DOHH2 (cell line): ENCODE measurements at regions not wholly inside any gene's neighbourhood (a gene's known extent, or its start where the extent isn't known, plus 50 kb on each side); places are given as distances from the start of the nearest gene placed in this dataset.

Experiments
- H3F3A ChIP-seq: fragments of 200-600 bp; sonication (generic), shearing (Covaris generic); 2 replicates; pipeline ENCODE4 v1.6.0; 2016; ENCODE audit warnings: antibody characterized with exemption, mild to moderate bottlenecking; ENCODE audit not compliant: control insufficient read depth, insufficient read depth
- H3K27ac ChIP-seq: fragments of 200-600 bp; sonication (generic); 2 replicates; pipeline ENCODE4 v1.5.1; 2014; ENCODE audit warnings: low read depth, mild to moderate bottlenecking, low read length, moderate library complexity
- H3K27me3 ChIP-seq: fragments of 200-600 bp; sonication (generic); 2 replicates; pipeline ENCODE4 v1.6.1; 2014; ENCODE audit warnings: mild to moderate bottlenecking, low read length, mixed read lengths; ENCODE audit not compliant: control insufficient read depth
- H3K36me3 ChIP-seq: fragments of 200-600 bp; sonication (generic); 2 replicates; pipeline ENCODE4 v1.6.1; 2014; ENCODE audit warnings: mild to moderate bottlenecking, low read length, moderate library complexity, mixed read lengths; ENCODE audit not compliant: control insufficient read depth
- H3K4me1 ChIP-seq: fragments of 200-600 bp; sonication (generic); 2 replicates; pipeline ENCODE4 v1.6.1; 2014; ENCODE audit warnings: mild to moderate bottlenecking, low read length, mixed read lengths; ENCODE audit not compliant: control insufficient read depth
- H3K4me2 ChIP-seq: fragments of 200-600 bp; sonication (generic); 2 replicates; pipeline ENCODE4 v1.6.0; 2014; ENCODE audit warnings: mild to moderate bottlenecking, low read length, moderate library complexity
- H3K4me3 ChIP-seq: fragments of 200-600 bp; sonication (generic); 2 replicates; pipeline ENCODE4 v1.5.1; 2014; ENCODE audit warnings: mild to moderate bottlenecking, low read length, mixed read lengths
- H3K79me2 ChIP-seq: fragments of 200-600 bp; sonication (generic); 2 replicates; pipeline ENCODE4 v1.6.1; 2014; ENCODE audit warnings: mild to moderate bottlenecking, low read length, mixed read lengths; ENCODE audit not compliant: control insufficient read depth
- H3K9me2 ChIP-seq: fragments of 200-600 bp; sonication (generic); replicated peaks from 2 replicates; pipeline ENCODE4 v1.6.1; 2014; ENCODE audit warnings: mild to moderate bottlenecking, low read length, mixed read lengths; ENCODE audit not compliant: control insufficient read depth
- H3K9me3 ChIP-seq: fragments of 200-600 bp; sonication (generic); 2 replicates; pipeline ENCODE4 v1.6.1; 2014; ENCODE audit warnings: antibody characterized with exemption, low read length, mixed read lengths; ENCODE audit not compliant: control insufficient read depth, insufficient read depth
- H4K20me1 ChIP-seq: fragments of 200-600 bp; sonication (generic); 2 replicates; pipeline ENCODE4 v1.6.0; 2014; ENCODE audit warnings: low read depth, mild to moderate bottlenecking, antibody characterized with exemption, low read length, moderate library complexity; ENCODE audit not compliant: control insufficient read depth, insufficient read depth
- EZH2phosphoT487 ChIP-seq: fragments of 200-600 bp; sonication (generic); IDR thresholded peaks from 2 replicates; pipeline ENCODE4 v1.6.1; 2017; ENCODE audit warnings: borderline replicate concordance, mild to moderate bottlenecking, antibody characterized with exemption, low read length, moderate library complexity, mixed read lengths
- TF ChIP-seq, protein P1 (sequence below): fragments of 200-600 bp; sonication (generic); IDR thresholded peaks from one replicate; pipeline ENCODE4 v1.5.1; 2014; ENCODE audit warnings: antibody characterized with exemption, mild to moderate bottlenecking, low read depth, low read length; ENCODE audit not compliant: poor library complexity, severe bottlenecking

DNA sequence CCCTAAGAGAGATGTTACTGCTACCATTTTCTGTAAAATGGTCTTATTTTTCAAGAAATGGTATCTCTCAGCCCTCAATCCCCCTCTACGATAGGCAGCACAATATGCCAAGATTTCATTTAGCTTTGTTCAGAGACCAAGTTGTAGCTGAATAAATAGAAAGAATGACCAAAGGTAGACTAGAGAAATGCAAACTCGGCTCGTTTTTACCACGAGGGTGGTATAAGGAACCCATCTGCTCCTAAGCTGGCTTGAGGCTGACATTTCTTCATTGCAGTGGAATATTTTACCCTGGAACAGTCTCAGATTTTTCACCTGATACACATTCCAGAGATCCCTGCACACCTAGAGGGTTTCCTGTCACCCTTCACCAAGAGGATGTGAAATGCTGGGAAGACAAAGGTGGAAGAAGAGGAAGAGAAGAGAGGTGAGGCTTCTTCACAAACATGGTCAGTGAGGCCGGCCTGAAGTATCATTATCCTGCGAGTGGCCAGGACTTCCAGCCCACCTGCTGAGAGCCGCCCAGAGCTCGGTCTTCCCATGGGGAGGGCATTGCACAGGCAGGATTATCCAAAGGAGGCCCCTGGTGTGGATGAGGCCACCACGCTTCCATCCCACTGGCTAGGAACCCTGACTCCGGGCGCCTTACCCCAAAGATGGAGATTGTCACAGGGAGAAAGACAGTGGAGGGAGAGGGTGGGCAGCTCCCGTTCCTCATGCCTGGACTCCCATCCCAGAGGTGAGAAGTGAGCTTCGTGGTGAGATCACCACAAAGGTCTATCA is 57.1 kb upstream of the AFDN start:
- Histone ChIP-seq H3K36me3 (no peaks in the 10 kb centered on the region), H3K4me1 (no peaks in the 10 kb centered on the region), H3K79me2 (no peaks in the 10 kb centered on the region), H3K27me3 (no peaks in the 10 kb centered on the region), H3K4me2 (no peak overlapping the region), H3F3A (no peaks in the 10 kb centered on the region), H3K9me3 (no peaks in the 10 kb centered on the region), H4K20me1 (no peaks in the 10 kb centered on the region), H3K9me2 (no peaks in the 10 kb centered on the region), H3K27ac (no peak overlapping the region), H3K4me3 (no peak overlapping the region)
- TF ChIP-seq, protein P1, sequence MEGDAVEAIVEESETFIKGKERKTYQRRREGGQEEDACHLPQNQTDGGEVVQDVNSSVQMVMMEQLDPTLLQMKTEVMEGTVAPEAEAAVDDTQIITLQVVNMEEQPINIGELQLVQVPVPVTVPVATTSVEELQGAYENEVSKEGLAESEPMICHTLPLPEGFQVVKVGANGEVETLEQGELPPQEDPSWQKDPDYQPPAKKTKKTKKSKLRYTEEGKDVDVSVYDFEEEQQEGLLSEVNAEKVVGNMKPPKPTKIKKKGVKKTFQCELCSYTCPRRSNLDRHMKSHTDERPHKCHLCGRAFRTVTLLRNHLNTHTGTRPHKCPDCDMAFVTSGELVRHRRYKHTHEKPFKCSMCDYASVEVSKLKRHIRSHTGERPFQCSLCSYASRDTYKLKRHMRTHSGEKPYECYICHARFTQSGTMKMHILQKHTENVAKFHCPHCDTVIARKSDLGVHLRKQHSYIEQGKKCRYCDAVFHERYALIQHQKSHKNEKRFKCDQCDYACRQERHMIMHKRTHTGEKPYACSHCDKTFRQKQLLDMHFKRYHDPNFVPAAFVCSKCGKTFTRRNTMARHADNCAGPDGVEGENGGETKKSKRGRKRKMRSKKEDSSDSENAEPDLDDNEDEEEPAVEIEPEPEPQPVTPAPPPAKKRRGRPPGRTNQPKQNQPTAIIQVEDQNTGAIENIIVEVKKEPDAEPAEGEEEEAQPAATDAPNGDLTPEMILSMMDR = no peak
- no peak for TF ChIP-seq EZH2phosphoT487

DNA sequence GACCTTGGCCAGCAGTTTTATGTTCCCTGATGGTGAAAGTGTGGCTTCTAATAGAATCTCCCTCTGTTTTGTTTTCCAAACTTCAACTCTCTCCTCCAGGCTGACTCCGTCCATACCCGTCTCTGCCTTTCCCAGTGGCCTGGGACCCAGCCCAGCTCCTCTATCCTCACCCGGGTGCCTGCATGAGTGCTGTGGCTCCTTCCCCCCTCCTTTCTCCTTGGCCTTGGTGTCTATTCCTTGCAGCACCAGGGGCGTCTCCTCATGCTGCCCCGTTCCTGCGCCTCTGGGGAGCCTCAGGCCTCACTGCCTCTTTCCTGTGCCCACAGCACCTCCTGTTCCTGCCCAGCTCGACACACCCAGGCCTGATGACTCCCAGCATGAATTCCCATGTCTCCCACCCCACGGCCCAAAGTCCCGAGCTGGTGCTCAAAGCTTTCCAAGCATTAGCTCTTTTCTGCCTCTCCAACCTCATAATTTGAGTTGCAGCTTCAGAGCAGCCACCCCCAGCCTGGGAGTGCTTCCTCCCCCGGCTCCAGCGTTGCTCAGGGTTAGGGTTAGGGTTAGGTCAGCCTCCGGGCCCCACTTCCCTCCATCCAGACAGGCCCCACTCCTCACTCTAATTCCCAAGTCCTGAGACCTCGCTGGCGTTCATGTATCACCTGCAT is 56.3 kb upstream of the AFDN start:
- H3K27me3 ChIP-seq = no peaks in the 10 kb centered on the region
- TF ChIP-seq, protein P1 = no peak
- TF ChIP-seq EZH2phosphoT487 = no peak
- no peaks in the 10 kb centered on the region for H3K9me3 ChIP-seq
- no peaks in the 10 kb centered on the region for H3K9me2 ChIP-seq
- H4K20me1 ChIP-seq = no peaks in the 10 kb centered on the region
- H3K4me2 ChIP-seq = no peak overlapping the region
- no peaks in the 10 kb centered on the region for H3K36me3 ChIP-seq
- H3K4me1 ChIP-seq = no peaks in the 10 kb centered on the region
- H3F3A ChIP-seq = no peaks in the 10 kb centered on the region
- no peak overlapping the region for H3K4me3 ChIP-seq
- no peaks in the 10 kb centered on the region for H3K79me2 ChIP-seq
- no peak overlapping the region for H3K27ac ChIP-seq

DNA sequence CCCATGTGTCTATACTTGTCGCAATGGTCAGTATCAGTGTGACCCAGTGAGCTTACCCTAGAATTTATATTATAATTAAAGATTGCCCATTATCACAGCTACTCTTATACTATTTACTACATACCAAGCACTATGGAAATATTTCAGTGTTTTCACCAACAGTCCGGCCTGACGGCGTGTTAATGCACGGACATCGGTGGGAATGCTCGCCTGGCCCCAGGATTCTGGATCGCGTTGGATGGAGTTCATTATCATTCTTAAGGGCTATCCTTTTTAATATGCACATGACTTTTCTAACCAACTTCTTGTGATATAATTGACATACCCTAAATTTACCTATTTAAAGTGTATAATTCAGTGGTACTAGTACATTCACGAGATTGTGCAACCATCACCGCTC is 51.8 kb upstream of the AFDN start:
- H3K4me3 ChIP-seq = no peak overlapping the region
- H3K4me1 ChIP-seq = no peaks in the 10 kb centered on the region
- H3F3A ChIP-seq = no peaks in the 10 kb centered on the region
- H3K79me2 ChIP-seq = no peaks in the 10 kb centered on the region
- TF ChIP-seq EZH2phosphoT487 = no peak
- TF ChIP-seq, protein P1 = no peak
- no peaks in the 10 kb centered on the region for H3K9me3 ChIP-seq
- H3K9me2 ChIP-seq = no peaks in the 10 kb centered on the region
- no peak overlapping the region for H3K27ac ChIP-seq
- H3K4me2 ChIP-seq = no peak overlapping the region
- no peaks in the 10 kb centered on the region for H3K27me3 ChIP-seq
- no peaks in the 10 kb centered on the region for H3K36me3 ChIP-seq
- H4K20me1 ChIP-seq = no peaks in the 10 kb centered on the region
